SH-SY5Y (cell line): ENCODE measurements at regions not wholly inside any gene's neighbourhood (a gene's known extent, or its start where the extent isn't known, plus 50 kb on each side); places are given as distances from the start of the nearest gene placed in this dataset.

ENCODE experiments used
- GATA2 ChIP-seq: IDR thresholded peaks from 2 replicates; pipeline ENCODE4 v1.6.1; 2011; ENCODE audit warnings: mild to moderate bottlenecking, low read depth, low read length
- GATA3 ChIP-seq: IDR thresholded peaks from 2 replicates; pipeline ENCODE4 v1.6.1; 2011; ENCODE audit warnings: low read depth, mild to moderate bottlenecking, low read length, moderate library complexity

- TF ChIP-seq GATA2 (no peak), GATA3 (no peak)
Observed at GRCh38 chr22:22779213-22779612, 108.4 kb upstream of the IGLL5 start.
